ENCODE measurements at regions not wholly inside any gene's neighbourhood (a gene's known extent, or its start where the extent isn't known, plus 50 kb on each side); places are given as distances from the start of the nearest gene placed in this dataset.

DNA sequence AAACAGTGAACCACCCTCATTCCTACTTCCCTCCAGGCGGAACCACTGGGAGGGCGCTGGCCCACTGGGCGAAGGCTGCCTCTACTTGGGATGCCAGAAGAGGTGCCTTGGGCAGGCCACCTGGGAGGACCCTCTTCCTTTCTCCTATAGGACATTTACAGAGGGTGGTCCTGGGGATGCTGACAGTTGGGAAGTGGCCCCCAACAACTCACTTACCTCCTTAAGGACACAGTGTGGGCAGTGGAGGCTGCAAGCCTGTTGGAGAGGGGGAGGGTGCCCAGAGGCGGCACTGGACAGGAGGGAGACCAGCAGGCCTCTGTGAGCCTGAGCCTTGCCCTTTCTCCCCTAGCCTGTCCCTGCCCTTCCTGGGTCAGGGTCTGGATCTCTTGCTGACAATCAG is 346.4 kb upstream of the HS6ST1 start:
- no peak overlapping the region for H2AFZ ChIP-seq (ENCODE audit: low read depth, low read length)

GRCh38 chr2:128666596-128666995 is 347.9 kb upstream of the HS6ST1 start:
- H3K4me2 ChIP-seq (ENCODE audit: low read length), result no peak overlapping the region
- no peak overlapping the region for H3K27ac ChIP-seq (ENCODE audit: low read length)

More for the DNA sequence above, 346.4 kb upstream of the HS6ST1 start:
- Histone ChIP-seq H3K4me2 (ENCODE audit: low read length) (no peak overlapping the region), H3K27me3 (ENCODE audit: low read depth, low read length) (no peaks in the 10 kb centered on the region), H3K79me2 (ENCODE audit: low read length) (no peaks in the 10 kb centered on the region), H4K20me1 (ENCODE audit: insufficient read depth, low read length) (no peaks in the 10 kb centered on the region), H3K4me1 (ENCODE audit: low read length) (no peaks in the 10 kb centered on the region), H3K27ac (ENCODE audit: low read length) (no peak overlapping the region), H3K9ac (ENCODE audit: low read length) (no peak overlapping the region), H3K36me3 (replicated peaks; ENCODE audit: low read depth, low read length) (no peaks in the 10 kb centered on the region), H3K9me3 (ENCODE audit: insufficient read depth, low read length) (no peaks in the 10 kb centered on the region), H3K4me3 (ENCODE audit: low read length) (no peak overlapping the region)
- no peak for TF ChIP-seq EZH2phosphoT487 (IDR thresholded peaks at IDR 0.05; ENCODE audit: low read depth)
- no peak for TF ChIP-seq CTCF (IDR thresholded peaks at IDR 0.05; ENCODE audit: low read depth, low read length)

DNA sequence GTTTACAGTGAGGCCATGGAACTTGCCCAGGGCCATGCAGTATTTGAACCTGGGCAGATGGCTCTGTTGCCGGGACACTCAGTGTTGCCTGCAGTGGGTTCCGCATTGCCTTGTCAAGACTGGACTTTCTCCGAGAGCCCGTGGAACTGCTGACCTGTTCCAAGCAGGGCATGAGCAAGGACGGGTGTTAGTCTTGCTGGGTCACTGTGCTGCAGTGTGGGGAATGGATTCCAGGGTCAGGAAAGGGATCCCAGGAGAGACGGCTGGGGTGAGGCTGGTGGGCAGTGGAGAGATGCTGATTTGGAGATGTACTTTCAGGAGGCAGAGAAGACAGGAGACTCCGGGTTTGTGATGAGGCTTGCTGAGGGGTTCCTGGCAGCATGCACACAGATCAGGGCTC is 348.7 kb upstream of the HS6ST1 start:
- no peak overlapping the region for H2AFZ ChIP-seq (ENCODE audit: low read depth, low read length)
- no peaks in the 10 kb centered on the region for H4K20me1 ChIP-seq (ENCODE audit: insufficient read depth, low read length)
- H3K36me3 ChIP-seq (replicated peaks; ENCODE audit: low read depth, low read length), result no peaks in the 10 kb centered on the region
- H3K9me3 ChIP-seq (ENCODE audit: insufficient read depth, low read length), result no peaks in the 10 kb centered on the region
- no peaks in the 10 kb centered on the region for H3K79me2 ChIP-seq (ENCODE audit: low read length)
- no peak overlapping the region for H3K27ac ChIP-seq (ENCODE audit: low read length)
- H3K4me1 ChIP-seq (ENCODE audit: low read length), result no peaks in the 10 kb centered on the region
- H3K4me2 ChIP-seq (ENCODE audit: low read length), result no peak overlapping the region
- no peaks in the 10 kb centered on the region for H3K27me3 ChIP-seq (ENCODE audit: low read depth, low read length)
- H3K9ac ChIP-seq (ENCODE audit: low read length), result no peak overlapping the region
- TF ChIP-seq EZH2phosphoT487 (IDR thresholded peaks at IDR 0.05; ENCODE audit: low read depth) (no peak), CTCF (IDR thresholded peaks at IDR 0.05; ENCODE audit: low read depth, low read length) (no peak)
- H3K4me3 ChIP-seq (ENCODE audit: low read length), result no peak overlapping the region

More at GRCh38 chr2:128666596-128666995, 347.9 kb upstream of the HS6ST1 start:
- Histone ChIP-seq H4K20me1 (ENCODE audit: insufficient read depth, low read length) (no peaks in the 10 kb centered on the region), H3K27me3 (ENCODE audit: low read depth, low read length) (no peaks in the 10 kb centered on the region), H2AFZ (ENCODE audit: low read depth, low read length) (no peak overlapping the region), H3K9ac (ENCODE audit: low read length) (no peak overlapping the region), H3K79me2 (ENCODE audit: low read length) (no peaks in the 10 kb centered on the region), H3K36me3 (replicated peaks; ENCODE audit: low read depth, low read length) (no peaks in the 10 kb centered on the region), H3K4me3 (ENCODE audit: low read length) (no peak overlapping the region), H3K4me1 (ENCODE audit: low read length) (no peaks in the 10 kb centered on the region), H3K9me3 (ENCODE audit: insufficient read depth, low read length) (no peaks in the 10 kb centered on the region)
- TF ChIP-seq EZH2phosphoT487 (IDR thresholded peaks at IDR 0.05; ENCODE audit: low read depth), result no peak
- TF ChIP-seq CTCF (IDR thresholded peaks at IDR 0.05; ENCODE audit: low read depth, low read length), result no peak

GRCh38 chr2:128668946-128669345 is 350.3 kb upstream of the HS6ST1 start:
- H4K20me1 ChIP-seq (ENCODE audit: insufficient read depth, low read length), result no peaks in the 10 kb centered on the region
- H3K9ac ChIP-seq (ENCODE audit: low read length), result no peak overlapping the region
- no peaks in the 10 kb centered on the region for H3K9me3 ChIP-seq (ENCODE audit: insufficient read depth, low read length)
- no peaks in the 10 kb centered on the region for H3K27me3 ChIP-seq (ENCODE audit: low read depth, low read length)
- no peak overlapping the region for H2AFZ ChIP-seq (ENCODE audit: low read depth, low read length)
- H3K4me3 ChIP-seq (ENCODE audit: low read length), result no peak overlapping the region
- no peak overlapping the region for H3K27ac ChIP-seq (ENCODE audit: low read length)
- no peaks in the 10 kb centered on the region for H3K79me2 ChIP-seq (ENCODE audit: low read length)
- H3K4me2 ChIP-seq (ENCODE audit: low read length), result no peak overlapping the region
- H3K36me3 ChIP-seq (replicated peaks; ENCODE audit: low read depth, low read length), result no peaks in the 10 kb centered on the region
- no peaks in the 10 kb centered on the region for H3K4me1 ChIP-seq (ENCODE audit: low read length)
- TF ChIP-seq EZH2phosphoT487 (IDR thresholded peaks at IDR 0.05; ENCODE audit: low read depth) (no peak), CTCF (IDR thresholded peaks at IDR 0.05; ENCODE audit: low read depth, low read length) (no peak)
